GM23338 (cell line): ENCODE measurements at regions not wholly inside any gene's neighbourhood (a gene's known extent, or its start where the extent isn't known, plus 50 kb on each side); places are given as distances from the start of the nearest gene placed in this dataset.

Experiments
- ATAC-seq: fragments of 200-7000 bp; cut with Tn5 transposase; 3 replicates; pipeline ENCODE4 v1.9.1; 2020
- DNase-seq: peaks from one replicate; pipeline ENCODE4 v3.0.0-alpha.2; 2015; ENCODE audit warnings: low spot score
- H2AFZ ChIP-seq: fragments of 200-600 bp; sonication (generic); 2 replicates; pipeline ENCODE4 v1.8.0; 2016; ENCODE audit warnings: antibody characterized with exemption, mild to moderate bottlenecking, moderate library complexity
- H3F3A ChIP-seq: fragments of 200-600 bp; sonication (generic); replicated peaks from 2 replicates; pipeline ENCODE4 v1.8.0; 2017; ENCODE audit warnings: antibody characterized with exemption, mixed run types, low read depth
- H3K27ac ChIP-seq: fragments of 200-600 bp; sonication (generic); 2 replicates; pipeline ENCODE4 v1.6.1; 2016; ENCODE audit warnings: low read depth
- H3K27me3 ChIP-seq: fragments of 200-600 bp; sonication (generic); 2 replicates; pipeline ENCODE4 v1.8.0; 2016; ENCODE audit warnings: mild to moderate bottlenecking, mixed run types, moderate library complexity; ENCODE audit not compliant: insufficient read depth
- H3K36me3 ChIP-seq: fragments of 200-600 bp; sonication (generic); 2 replicates; pipeline ENCODE4 v1.8.0; 2016; ENCODE audit warnings: mild to moderate bottlenecking; ENCODE audit not compliant: insufficient read depth
- H3K4me1 ChIP-seq: fragments of 200-600 bp; sonication (generic); 2 replicates; pipeline ENCODE4 v1.8.0; 2016; ENCODE audit warnings: mild to moderate bottlenecking, moderate library complexity; ENCODE audit not compliant: insufficient read depth
- H3K4me2 ChIP-seq: fragments of 200-600 bp; sonication (generic); 2 replicates; pipeline ENCODE4 v1.7.1; 2017; ENCODE audit warnings: mixed run types
- H3K4me3 ChIP-seq: fragments of 200-600 bp; sonication (generic); 2 replicates; pipeline ENCODE4 v1.6.1; 2016; ENCODE audit warnings: mixed run types
- H3K79me2 ChIP-seq: fragments of 200-600 bp; sonication (generic); replicated peaks from 2 replicates; pipeline ENCODE4 v1.8.0; 2017; ENCODE audit warnings: mild to moderate bottlenecking; ENCODE audit not compliant: insufficient read depth
- H3K9me2 ChIP-seq: fragments of 200-600 bp; sonication (generic); 2 replicates; pipeline ENCODE4 v1.8.0; 2017; ENCODE audit not compliant: insufficient read depth
- H4K20me1 ChIP-seq: fragments of 200-600 bp; sonication (generic); replicated peaks from 2 replicates; pipeline ENCODE4 v1.8.0; 2017; ENCODE audit warnings: mild to moderate bottlenecking; ENCODE audit not compliant: insufficient read depth
- H3K27ac Mint-ChIP-seq: 2 replicates; pipeline ENCODE4 v1.8.0; 2020; ENCODE audit warnings: inconsistent platforms, mild to moderate bottlenecking, moderate library complexity, mixed read lengths
- H3K27me3 Mint-ChIP-seq: 3 replicates; pipeline ENCODE4 v1.8.0; 2022; ENCODE audit warnings: low read depth, mild to moderate bottlenecking, moderate library complexity, mixed read lengths, inconsistent platforms; ENCODE audit not compliant: insufficient read depth, poor library complexity
- H3K36me3 Mint-ChIP-seq: 3 replicates; pipeline ENCODE4 v1.8.0; 2021; ENCODE audit warnings: low read depth, mild to moderate bottlenecking, inconsistent platforms, moderate library complexity, mixed read lengths
- H3K4me1 Mint-ChIP-seq: 3 replicates; pipeline ENCODE4 v1.8.0; 2020; ENCODE audit warnings: mild to moderate bottlenecking, inconsistent platforms, mixed read lengths
- H3K4me3 Mint-ChIP-seq: 3 replicates; pipeline ENCODE4 v1.8.0; 2021; ENCODE audit warnings: moderate library complexity, mild to moderate bottlenecking, inconsistent platforms, mixed read lengths
- H3K9me3 Mint-ChIP-seq: 3 replicates; pipeline ENCODE4 v1.8.0; 2020; ENCODE audit warnings: moderate library complexity, mild to moderate bottlenecking, inconsistent platforms, mixed read lengths
- CREB1 ChIP-seq: fragments of 250-450 bp; sonication (Bioruptor Pico); IDR thresholded peaks from 2 replicates; pipeline ENCODE4 v1.5.0; 2020; ENCODE audit warnings: low read depth, mild to moderate bottlenecking, moderate library complexity
- EZH2 ChIP-seq: fragments of 200-600 bp; sonication (generic); IDR thresholded peaks from one replicate; pipeline ENCODE4 v1.8.0; 2017; ENCODE audit warnings: antibody characterized with exemption, mild to moderate bottlenecking, low read depth; ENCODE audit not compliant: unreplicated experiment
- EZH2phosphoT487 ChIP-seq: fragments of 200-600 bp; sonication (generic); IDR thresholded peaks from one replicate; pipeline ENCODE4 v1.8.1; 2018; ENCODE audit warnings: antibody characterized with exemption; ENCODE audit not compliant: unreplicated experiment
- JUNB ChIP-seq: IDR thresholded peaks from one replicate; pipeline ENCODE4 v1.6.1; 2016; ENCODE audit warnings: antibody characterized with exemption; ENCODE audit not compliant: unreplicated experiment
- NANOG ChIP-seq: IDR thresholded peaks from 2 replicates; pipeline ENCODE4 v1.6.1; 2016; ENCODE audit warnings: antibody characterized with exemption, borderline replicate concordance
- POLR2AphosphoS5 ChIP-seq: IDR thresholded peaks from 2 replicates; pipeline ENCODE4 v1.6.1; 2016; ENCODE audit warnings: antibody characterized with exemption, low read depth
- STAT1 ChIP-seq: IDR thresholded peaks from one replicate; pipeline ENCODE4 v1.6.1; 2016; ENCODE audit warnings: antibody characterized with exemption; ENCODE audit not compliant: unreplicated experiment
- ZNF114 ChIP-seq: fragments of 250-450 bp; sonication (Bioruptor Pico); IDR thresholded peaks from 2 replicates; pipeline ENCODE4 v1.5.0; 2020; ENCODE audit warnings: mild to moderate bottlenecking, moderate library complexity
- ZNF331 ChIP-seq: fragments of 250-450 bp; sonication (Bioruptor Pico); IDR thresholded peaks from 2 replicates; pipeline ENCODE4 v1.5.0; 2020; ENCODE audit warnings: low read depth, mild to moderate bottlenecking, moderate library complexity
- TF ChIP-seq, protein P1 (sequence below): fragments of 250-450 bp; sonication (Bioruptor Pico); IDR thresholded peaks from 2 replicates; pipeline ENCODE4 v1.5.0; 2020; ENCODE audit warnings: mild to moderate bottlenecking, moderate library complexity
- TF ChIP-seq, protein P2 (sequence below): IDR thresholded peaks from 2 replicates; pipeline ENCODE4 v1.6.1; 2016; ENCODE audit warnings: antibody characterized with exemption
- TF ChIP-seq, protein P3 (sequence below): IDR thresholded peaks from one replicate; pipeline ENCODE4 v1.6.1; 2018; ENCODE audit warnings: antibody characterized with exemption; ENCODE audit not compliant: unreplicated experiment
- TF ChIP-seq, protein P4 (sequence below), 2 experiments: fragments of 200-600 bp in 1 of 2; sonication (generic) in 1 of 2; conservative IDR thresholded peaks; 2 replicates each; pipeline versions ENCODE4 v1.5.1 to v1.6.1; 2016 to 2017; ENCODE audit warnings: antibody characterized with exemption in 2 of 2, low read depth in 2 of 2, mild to moderate bottlenecking in 2 of 2, moderate library complexity in 1 of 2

DNA sequence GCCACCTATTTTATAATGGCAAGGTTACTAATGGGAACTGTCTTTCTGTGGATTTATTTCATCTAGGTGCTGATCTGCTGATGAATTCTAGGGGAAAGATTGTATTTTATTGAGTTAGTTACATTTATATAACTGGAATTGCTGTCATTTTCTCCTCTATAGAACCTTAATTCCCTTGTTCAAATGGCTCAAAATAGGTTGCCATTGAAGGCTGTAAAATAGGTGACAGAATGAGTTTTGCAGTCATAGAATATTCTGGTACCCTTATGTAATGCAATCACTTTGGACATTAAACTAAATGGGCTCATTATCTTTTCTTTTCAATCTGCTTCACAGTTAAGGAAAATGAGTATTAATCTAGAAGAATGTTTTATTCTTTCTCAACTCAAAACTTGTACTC, 131.0 kb downstream of the CTH start:
- H3F3A ChIP-seq: no peaks in the 10 kb centered on the region
- no peaks in the 10 kb centered on the region for H3K9me2 ChIP-seq
- no peak overlapping the region for H2AFZ ChIP-seq
- H3K4me3 ChIP-seq: no peak overlapping the region
- H3K4me1 ChIP-seq: peaks cover 8% of the 10 kb centered on the region; the same call in 1 of the 2 replicates
- Mint-ChIP-seq H3K27ac (no peak overlapping the region), H3K36me3 (no peaks in the 10 kb centered on the region), H3K9me3 (no peaks in the 10 kb centered on the region; the same call in 2 of the 3 replicates), H3K4me1 (peaks cover 7% of the 10 kb centered on the region), H3K27me3 (no peaks in the 10 kb centered on the region), H3K4me3 (no peak overlapping the region)
- no peak overlapping the region for H3K27ac ChIP-seq
- no peak for ATAC-seq
- H3K36me3 ChIP-seq: no peaks in the 10 kb centered on the region
- no peak overlapping the region for H3K4me2 ChIP-seq
- H3K79me2 ChIP-seq: no peaks in the 10 kb centered on the region
- TF ChIP-seq JUNB: no peak
- TF ChIP-seq, protein P1, sequence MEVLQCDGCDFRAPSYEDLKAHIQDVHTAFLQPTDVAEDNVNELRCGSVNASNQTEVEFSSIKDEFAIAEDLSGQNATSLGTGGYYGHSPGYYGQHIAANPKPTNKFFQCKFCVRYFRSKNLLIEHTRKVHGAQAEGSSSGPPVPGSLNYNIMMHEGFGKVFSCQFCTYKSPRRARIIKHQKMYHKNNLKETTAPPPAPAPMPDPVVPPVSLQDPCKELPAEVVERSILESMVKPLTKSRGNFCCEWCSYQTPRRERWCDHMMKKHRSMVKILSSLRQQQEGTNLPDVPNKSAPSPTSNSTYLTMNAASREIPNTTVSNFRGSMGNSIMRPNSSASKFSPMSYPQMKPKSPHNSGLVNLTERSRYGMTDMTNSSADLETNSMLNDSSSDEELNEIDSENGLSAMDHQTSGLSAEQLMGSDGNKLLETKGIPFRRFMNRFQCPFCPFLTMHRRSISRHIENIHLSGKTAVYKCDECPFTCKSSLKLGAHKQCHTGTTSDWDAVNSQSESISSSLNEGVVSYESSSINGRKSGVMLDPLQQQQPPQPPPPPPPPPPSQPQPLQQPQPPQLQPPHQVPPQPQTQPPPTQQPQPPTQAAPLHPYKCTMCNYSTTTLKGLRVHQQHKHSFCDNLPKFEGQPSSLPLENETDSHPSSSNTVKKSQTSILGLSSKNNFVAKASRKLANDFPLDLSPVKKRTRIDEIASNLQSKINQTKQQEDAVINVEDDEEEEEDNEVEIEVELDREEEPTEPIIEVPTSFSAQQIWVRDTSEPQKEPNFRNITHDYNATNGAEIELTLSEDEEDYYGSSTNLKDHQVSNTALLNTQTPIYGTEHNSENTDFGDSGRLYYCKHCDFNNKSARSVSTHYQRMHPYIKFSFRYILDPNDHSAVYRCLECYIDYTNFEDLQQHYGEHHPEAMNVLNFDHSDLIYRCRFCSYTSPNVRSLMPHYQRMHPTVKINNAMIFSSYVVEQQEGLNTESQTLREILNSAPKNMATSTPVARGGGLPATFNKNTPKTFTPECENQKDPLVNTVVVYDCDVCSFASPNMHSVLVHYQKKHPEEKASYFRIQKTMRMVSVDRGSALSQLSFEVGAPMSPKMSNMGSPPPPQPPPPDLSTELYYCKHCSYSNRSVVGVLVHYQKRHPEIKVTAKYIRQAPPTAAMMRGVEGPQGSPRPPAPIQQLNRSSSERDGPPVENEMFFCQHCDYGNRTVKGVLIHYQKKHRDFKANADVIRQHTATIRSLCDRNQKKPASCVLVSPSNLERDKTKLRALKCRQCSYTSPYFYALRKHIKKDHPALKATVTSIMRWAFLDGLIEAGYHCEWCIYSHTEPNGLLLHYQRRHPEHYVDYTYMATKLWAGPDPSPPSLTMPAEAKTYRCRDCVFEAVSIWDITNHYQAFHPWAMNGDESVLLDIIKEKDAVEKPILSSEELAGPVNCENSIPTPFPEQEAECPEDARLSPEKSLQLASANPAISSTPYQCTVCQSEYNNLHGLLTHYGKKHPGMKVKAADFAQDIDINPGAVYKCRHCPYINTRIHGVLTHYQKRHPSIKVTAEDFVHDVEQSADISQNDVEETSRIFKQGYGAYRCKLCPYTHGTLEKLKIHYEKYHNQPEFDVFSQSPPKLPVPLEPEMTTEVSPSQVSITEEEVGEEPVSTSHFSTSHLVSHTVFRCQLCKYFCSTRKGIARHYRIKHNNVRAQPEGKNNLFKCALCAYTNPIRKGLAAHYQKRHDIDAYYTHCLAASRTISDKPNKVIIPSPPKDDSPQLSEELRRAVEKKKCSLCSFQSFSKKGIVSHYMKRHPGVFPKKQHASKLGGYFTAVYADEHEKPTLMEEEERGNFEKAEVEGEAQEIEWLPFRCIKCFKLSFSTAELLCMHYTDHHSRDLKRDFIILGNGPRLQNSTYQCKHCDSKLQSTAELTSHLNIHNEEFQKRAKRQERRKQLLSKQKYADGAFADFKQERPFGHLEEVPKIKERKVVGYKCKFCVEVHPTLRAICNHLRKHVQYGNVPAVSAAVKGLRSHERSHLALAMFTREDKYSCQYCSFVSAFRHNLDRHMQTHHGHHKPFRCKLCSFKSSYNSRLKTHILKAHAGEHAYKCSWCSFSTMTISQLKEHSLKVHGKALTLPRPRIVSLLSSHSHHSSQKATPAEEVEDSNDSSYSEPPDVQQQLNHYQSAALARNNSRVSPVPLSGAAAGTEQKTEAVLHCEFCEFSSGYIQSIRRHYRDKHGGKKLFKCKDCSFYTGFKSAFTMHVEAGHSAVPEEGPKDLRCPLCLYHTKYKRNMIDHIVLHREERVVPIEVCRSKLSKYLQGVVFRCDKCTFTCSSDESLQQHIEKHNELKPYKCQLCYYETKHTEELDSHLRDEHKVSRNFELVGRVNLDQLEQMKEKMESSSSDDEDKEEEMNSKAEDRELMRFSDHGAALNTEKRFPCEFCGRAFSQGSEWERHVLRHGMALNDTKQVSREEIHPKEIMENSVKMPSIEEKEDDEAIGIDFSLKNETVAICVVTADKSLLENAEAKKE: no peak
- no peak for TF ChIP-seq ZNF114 (CRISPR knock-in tag)
- TF ChIP-seq CREB1 (CRISPR knock-in tag): no peak
- no peak for TF ChIP-seq EZH2
- TF ChIP-seq STAT1: no peak
- TF ChIP-seq EZH2phosphoT487: no peak
- TF ChIP-seq, protein P2, sequence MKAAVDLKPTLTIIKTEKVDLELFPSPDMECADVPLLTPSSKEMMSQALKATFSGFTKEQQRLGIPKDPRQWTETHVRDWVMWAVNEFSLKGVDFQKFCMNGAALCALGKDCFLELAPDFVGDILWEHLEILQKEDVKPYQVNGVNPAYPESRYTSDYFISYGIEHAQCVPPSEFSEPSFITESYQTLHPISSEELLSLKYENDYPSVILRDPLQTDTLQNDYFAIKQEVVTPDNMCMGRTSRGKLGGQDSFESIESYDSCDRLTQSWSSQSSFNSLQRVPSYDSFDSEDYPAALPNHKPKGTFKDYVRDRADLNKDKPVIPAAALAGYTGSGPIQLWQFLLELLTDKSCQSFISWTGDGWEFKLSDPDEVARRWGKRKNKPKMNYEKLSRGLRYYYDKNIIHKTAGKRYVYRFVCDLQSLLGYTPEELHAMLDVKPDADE: no peak
- TF ChIP-seq ZNF331 (CRISPR knock-in tag): no peak
- TF ChIP-seq NANOG: no peak
- no peak for TF ChIP-seq POLR2AphosphoS5
- TF ChIP-seq, protein P3, sequence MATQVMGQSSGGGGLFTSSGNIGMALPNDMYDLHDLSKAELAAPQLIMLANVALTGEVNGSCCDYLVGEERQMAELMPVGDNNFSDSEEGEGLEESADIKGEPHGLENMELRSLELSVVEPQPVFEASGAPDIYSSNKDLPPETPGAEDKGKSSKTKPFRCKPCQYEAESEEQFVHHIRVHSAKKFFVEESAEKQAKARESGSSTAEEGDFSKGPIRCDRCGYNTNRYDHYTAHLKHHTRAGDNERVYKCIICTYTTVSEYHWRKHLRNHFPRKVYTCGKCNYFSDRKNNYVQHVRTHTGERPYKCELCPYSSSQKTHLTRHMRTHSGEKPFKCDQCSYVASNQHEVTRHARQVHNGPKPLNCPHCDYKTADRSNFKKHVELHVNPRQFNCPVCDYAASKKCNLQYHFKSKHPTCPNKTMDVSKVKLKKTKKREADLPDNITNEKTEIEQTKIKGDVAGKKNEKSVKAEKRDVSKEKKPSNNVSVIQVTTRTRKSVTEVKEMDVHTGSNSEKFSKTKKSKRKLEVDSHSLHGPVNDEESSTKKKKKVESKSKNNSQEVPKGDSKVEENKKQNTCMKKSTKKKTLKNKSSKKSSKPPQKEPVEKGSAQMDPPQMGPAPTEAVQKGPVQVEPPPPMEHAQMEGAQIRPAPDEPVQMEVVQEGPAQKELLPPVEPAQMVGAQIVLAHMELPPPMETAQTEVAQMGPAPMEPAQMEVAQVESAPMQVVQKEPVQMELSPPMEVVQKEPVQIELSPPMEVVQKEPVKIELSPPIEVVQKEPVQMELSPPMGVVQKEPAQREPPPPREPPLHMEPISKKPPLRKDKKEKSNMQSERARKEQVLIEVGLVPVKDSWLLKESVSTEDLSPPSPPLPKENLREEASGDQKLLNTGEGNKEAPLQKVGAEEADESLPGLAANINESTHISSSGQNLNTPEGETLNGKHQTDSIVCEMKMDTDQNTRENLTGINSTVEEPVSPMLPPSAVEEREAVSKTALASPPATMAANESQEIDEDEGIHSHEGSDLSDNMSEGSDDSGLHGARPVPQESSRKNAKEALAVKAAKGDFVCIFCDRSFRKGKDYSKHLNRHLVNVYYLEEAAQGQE: no peak
- TF ChIP-seq, protein P4, sequence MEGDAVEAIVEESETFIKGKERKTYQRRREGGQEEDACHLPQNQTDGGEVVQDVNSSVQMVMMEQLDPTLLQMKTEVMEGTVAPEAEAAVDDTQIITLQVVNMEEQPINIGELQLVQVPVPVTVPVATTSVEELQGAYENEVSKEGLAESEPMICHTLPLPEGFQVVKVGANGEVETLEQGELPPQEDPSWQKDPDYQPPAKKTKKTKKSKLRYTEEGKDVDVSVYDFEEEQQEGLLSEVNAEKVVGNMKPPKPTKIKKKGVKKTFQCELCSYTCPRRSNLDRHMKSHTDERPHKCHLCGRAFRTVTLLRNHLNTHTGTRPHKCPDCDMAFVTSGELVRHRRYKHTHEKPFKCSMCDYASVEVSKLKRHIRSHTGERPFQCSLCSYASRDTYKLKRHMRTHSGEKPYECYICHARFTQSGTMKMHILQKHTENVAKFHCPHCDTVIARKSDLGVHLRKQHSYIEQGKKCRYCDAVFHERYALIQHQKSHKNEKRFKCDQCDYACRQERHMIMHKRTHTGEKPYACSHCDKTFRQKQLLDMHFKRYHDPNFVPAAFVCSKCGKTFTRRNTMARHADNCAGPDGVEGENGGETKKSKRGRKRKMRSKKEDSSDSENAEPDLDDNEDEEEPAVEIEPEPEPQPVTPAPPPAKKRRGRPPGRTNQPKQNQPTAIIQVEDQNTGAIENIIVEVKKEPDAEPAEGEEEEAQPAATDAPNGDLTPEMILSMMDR (conservative IDR thresholded peaks at IDR 0.05; ENCODE audit: low read depth in 2 of 2): no peak
- H4K20me1 ChIP-seq: no peaks in the 10 kb centered on the region
- no peaks in the 10 kb centered on the region for H3K27me3 ChIP-seq
- no peak for DNase-seq
